Natural killer cell (primary cell): ENCODE measurements at regions not wholly inside any gene's neighbourhood (a gene's known extent, or its start where the extent isn't known, plus 50 kb on each side); places are given as distances from the start of the nearest gene placed in this dataset.

Experiments
- ATAC-seq, 3 donors: fragments of 150-1000 bp in 2 of 3; fragments of 200-7000 bp in 1 of 3; cut with Tn5 transposase; 1 replicate in 1 of 3; 2 replicates in 2 of 3; pipeline ENCODE4 v1.10.0; 2021; ENCODE audit warnings: mild to moderate bottlenecking in 2 of 3, moderate library complexity in 2 of 3
- DNase-seq, 2 donors: peaks; one replicate each; pipeline versions ENCODE4 v3.0.0 to v3.0.0-alpha.2; 2013 to 2021; ENCODE audit warnings: mixed read lengths in 1 of 2
- H3K27ac ChIP-seq: one replicate; pipeline ENCODE4 v1.5.1; 2013; ENCODE audit warnings: mild to moderate bottlenecking, low read length
- H3K27me3 ChIP-seq: one replicate; pipeline ENCODE4 v1.6.1; 2013; ENCODE audit warnings: low read length; ENCODE audit not compliant: control insufficient read depth, insufficient read depth
- H3K36me3 ChIP-seq: one replicate; pipeline ENCODE4 v1.6.1; 2013; ENCODE audit warnings: low read length; ENCODE audit not compliant: control insufficient read depth, insufficient read depth
- H3K4me1 ChIP-seq: one replicate; pipeline ENCODE4 v1.6.1; 2013; ENCODE audit warnings: low read length; ENCODE audit not compliant: control insufficient read depth, insufficient read depth
- H3K4me3 ChIP-seq: one replicate; pipeline ENCODE4 v1.5.1; 2013; ENCODE audit warnings: low read length
- H3K9me3 ChIP-seq: one replicate; pipeline ENCODE4 v1.6.1; 2013; ENCODE audit warnings: low read length; ENCODE audit not compliant: control insufficient read depth, insufficient read depth
- H3K27ac Mint-ChIP-seq, 2 donors: one replicate each; pipeline ENCODE4 v1.8.0; 2022; ENCODE audit warnings: mild to moderate bottlenecking in 2 of 2, mixed read lengths in 2 of 2, moderate library complexity in 1 of 2
- H3K27me3 Mint-ChIP-seq, 2 donors: one replicate each; pipeline ENCODE4 v1.8.0; 2022; ENCODE audit warnings: low read depth in 2 of 2, mixed read lengths in 2 of 2
- H3K36me3 Mint-ChIP-seq: one replicate; pipeline ENCODE4 v1.8.0; 2022; ENCODE audit warnings: mixed read lengths
- H3K4me1 Mint-ChIP-seq, 2 donors: one replicate each; pipeline ENCODE4 v1.8.0; 2022; ENCODE audit warnings: mixed read lengths in 2 of 2
- H3K4me3 Mint-ChIP-seq: one replicate; pipeline ENCODE4 v1.8.0; 2022; ENCODE audit warnings: mild to moderate bottlenecking, moderate library complexity, mixed read lengths
- H3K9me3 Mint-ChIP-seq, 2 donors: one replicate each; pipeline ENCODE4 v1.8.0; 2022; ENCODE audit warnings: mixed read lengths in 2 of 2
- CTCF ChIP-seq: fragments of 200-600 bp; IDR thresholded peaks from one replicate; pipeline ENCODE4 v1.8.0; 2022; ENCODE audit warnings: antibody characterized with exemption
- WGBS: methylation state at CpG from one replicate; pipeline ENCODE4 v1.1.7; 2013; ENCODE audit warnings: missing lambda C conversion rate; ENCODE audit not compliant: insufficient coverage; 5-methylcytosine and 5-hydroxymethylcytosine counted together
- intact Hi-C: fragments of 100-400 bp; cut with micrococcal nuclease; formaldehyde crosslinking; loops from one replicate; pipeline ENCODE4 v1.14.2; 2022

GRCh38 chr5:143730112-143730801 lies 81.7 kb upstream of the HMHB1 start:
- TF ChIP-seq CTCF = no peak
- 91% methylated on average over 2 of the region's 3 CpGs for WGBS
- Histone ChIP-seq H3K4me1 (no peaks in the 10 kb centered on the region), H3K27ac (no peak overlapping the region), H3K27me3 (no peaks in the 10 kb centered on the region), H3K4me3 (no peak overlapping the region), H3K36me3 (no peaks in the 10 kb centered on the region), H3K9me3 (no peaks in the 10 kb centered on the region)
- Mint-ChIP-seq H3K9me3 (no peaks in the 10 kb centered on the region), H3K27me3 (peaks cover 0 to 7% of the 10 kb centered on the region in 2 donors), H3K4me1 (no peaks in the 10 kb centered on the region), H3K27ac (no peak overlapping the region), H3K4me3 (no peak overlapping the region), H3K36me3 (no peaks in the 10 kb centered on the region)
- intact Hi-C loops = no loop called here
- DNase-seq (no peak), ATAC-seq (no peak)

- Mint-ChIP-seq H3K9me3 (peaks cover 3 to 7% of the 10 kb centered on the region in 2 donors), H3K4me1 (no peaks in the 10 kb centered on the region), H3K4me3 (no peak overlapping the region), H3K27me3 (peaks cover 3 to 9% of the 10 kb centered on the region in 2 donors), H3K36me3 (peaks cover 6% of the 10 kb centered on the region), H3K27ac (no peak overlapping the region)
- DNase-seq = no peak
- Histone ChIP-seq H3K4me1 (no peaks in the 10 kb centered on the region), H3K4me3 (no peak overlapping the region), H3K36me3 (no peaks in the 10 kb centered on the region), H3K9me3 (no peaks in the 10 kb centered on the region), H3K27ac (no peak overlapping the region), H3K27me3 (no peaks in the 10 kb centered on the region)
- TF ChIP-seq CTCF = no peak
- intact Hi-C loops = no loop called here
- ATAC-seq = no peak
- WGBS = 100% methylated on average over 1 of the region's 1 CpG
Observed at GRCh38 chr5:143729334-143729946, 82.5 kb upstream of the HMHB1 start.

GRCh38 chr5:143723159-143723558 lies 88.8 kb upstream of the HMHB1 start:
- H3K9me3 ChIP-seq = no peaks in the 10 kb centered on the region
- ATAC-seq (no peak), DNase-seq (no peak)
- no peak overlapping the region for H3K4me3 ChIP-seq
- no peaks in the 10 kb centered on the region for H3K27me3 ChIP-seq
- H3K27ac ChIP-seq = no peak overlapping the region
- peaks cover 3 to 12% of the 10 kb centered on the region in 2 donors for H3K9me3 Mint-ChIP-seq
- no peaks in the 10 kb centered on the region for H3K36me3 ChIP-seq
- no peaks in the 10 kb centered on the region for H3K4me1 ChIP-seq
- peaks cover 16% of the 10 kb centered on the region for H3K36me3 Mint-ChIP-seq
- peaks cover 3 to 6% of the 10 kb centered on the region in 2 donors for H3K27me3 Mint-ChIP-seq
- TF ChIP-seq CTCF = no peak
- H3K4me3 Mint-ChIP-seq = no peak overlapping the region
- no peak overlapping the region for H3K27ac Mint-ChIP-seq
- H3K4me1 Mint-ChIP-seq = peaks cover 0 to under 1% of the 10 kb centered on the region in 2 donors
- intact Hi-C loops = no loop called here

- Mint-ChIP-seq H3K4me1 (peaks cover 12 to 13% of the 10 kb centered on the region in 2 donors), H3K27ac (no peak overlapping the region)
Observed at GRCh38 chr5:143721925-143722324, 90.0 kb upstream of the HMHB1 start.

More at GRCh38 chr5:143721925-143722324, 90.0 kb upstream of the HMHB1 start:
- ATAC-seq (no peak), DNase-seq (no peak)
- Histone ChIP-seq H3K27ac (no peak overlapping the region), H3K36me3 (no peaks in the 10 kb centered on the region), H3K9me3 (no peaks in the 10 kb centered on the region), H3K4me3 (no peak overlapping the region), H3K4me1 (no peaks in the 10 kb centered on the region), H3K27me3 (no peaks in the 10 kb centered on the region)
- Mint-ChIP-seq H3K27me3 (peaks cover 3 to 6% of the 10 kb centered on the region in 2 donors), H3K9me3 (peaks cover 3 to 12% of the 10 kb centered on the region in 2 donors), H3K4me3 (no peak overlapping the region), H3K36me3 (peaks cover 16% of the 10 kb centered on the region)
- intact Hi-C loops = no loop called here
- no peak for TF ChIP-seq CTCF
